Retina (tissue), 1 donor: ENCODE measurements at regions not wholly inside any gene's neighbourhood (a gene's known extent, or its start where the extent isn't known, plus 50 kb on each side); places are given as distances from the start of the nearest gene placed in this dataset.
A peak's percentile ranks its signal among the peaks of the same experiment; 100 is the strongest.

ENCODE experiments used
- DNase-seq: peaks from one replicate; pipeline ENCODE4 v3.0.0-alpha.2; 2016

GRCh38 chr4:11801466-11802446 is 373.1 kb upstream of the HS3ST1 start:
- no peak for DNase-seq

GRCh38 chr4:11799196-11799595 is 370.5 kb upstream of the HS3ST1 start:
- DNase-seq: no peak

- DNase-seq: no peak
Measured at GRCh38 chr4:11791797-11792196, 363.1 kb upstream of the HS3ST1 start.

GRCh38 chr4:11790230-11790629 is 361.5 kb upstream of the HS3ST1 start:
- DNase-seq: no peak

- no peak for DNase-seq
Measured at GRCh38 chr4:11783588-11783987, 354.9 kb upstream of the HS3ST1 start.

- no peak for DNase-seq
Measured at GRCh38 chr4:11782859-11783258, 354.2 kb upstream of the HS3ST1 start.

GRCh38 chr4:11777447-11777846 is 348.8 kb upstream of the HS3ST1 start:
- DNase-seq: no peak

GRCh38 chr4:11774346-11774745 is 345.7 kb upstream of the HS3ST1 start:
- no peak for DNase-seq

GRCh38 chr4:11773798-11774197 is 345.1 kb upstream of the HS3ST1 start:
- no peak for DNase-seq

- DNase-seq: no peak
Measured at GRCh38 chr4:11769434-11769833, 340.7 kb upstream of the HS3ST1 start.

- no peak for DNase-seq
Measured at GRCh38 chr4:11768251-11768972, 339.7 kb upstream of the HS3ST1 start.

- peak; percentile 14 for DNase-seq
Measured at GRCh38 chr4:11765849-11766453, 337.3 kb upstream of the HS3ST1 start.

- DNase-seq: peak; percentile 38
Measured at GRCh38 chr4:11748164-11748872, 319.6 kb upstream of the HS3ST1 start.

- DNase-seq: no peak
Measured at GRCh38 chr4:11746734-11747133, 318.0 kb upstream of the HS3ST1 start.

- DNase-seq: no peak
Measured at GRCh38 chr4:11743976-11744375, 315.3 kb upstream of the HS3ST1 start.

GRCh38 chr4:11743236-11743635 is 314.5 kb upstream of the HS3ST1 start:
- DNase-seq: no peak

GRCh38 chr4:11741190-11741652 is 312.5 kb upstream of the HS3ST1 start:
- DNase-seq: no peak

- DNase-seq: no peak
Measured at GRCh38 chr4:11739992-11740391, 311.3 kb upstream of the HS3ST1 start.

GRCh38 chr4:11736978-11737377 is 308.3 kb upstream of the HS3ST1 start:
- DNase-seq: no peak

- no peak for DNase-seq
Measured at GRCh38 chr4:11735651-11736050, 307.0 kb upstream of the HS3ST1 start.

- DNase-seq: no peak
Measured at GRCh38 chr4:11732155-11732554, 303.5 kb upstream of the HS3ST1 start.

GRCh38 chr4:11730545-11730944 is 301.9 kb upstream of the HS3ST1 start:
- no peak for DNase-seq

GRCh38 chr4:11729548-11729947 is 300.9 kb upstream of the HS3ST1 start:
- no peak for DNase-seq
